SK-N-SH treated with all-trans-retinoic acid at 6 μM for 48 hours (cell line): ENCODE measurements at regions not wholly inside any gene's neighbourhood (a gene's known extent, or its start where the extent isn't known, plus 50 kb on each side); places are given as distances from the start of the nearest gene placed in this dataset.

Source experiments
- ATAC-seq: fragments of 200-7000 bp; cut with Tn5 transposase; 3 replicates; pipeline ENCODE4 v1.9.1; 2020; ENCODE audit warnings: mild to moderate bottlenecking, moderate library complexity
- ARNTL ChIP-seq: fragments of 450-650 bp; formaldehyde crosslinking; IDR thresholded peaks from 2 replicates; pipeline ENCODE4 v1.5.0; 2020; ENCODE audit warnings: low read depth, mild to moderate bottlenecking, moderate library complexity, borderline replicate concordance
- BACH2 ChIP-seq: fragments of 250-450 bp; sonication (Bioruptor Pico); IDR thresholded peaks from 2 replicates; pipeline ENCODE4 v1.9.0; 2021; ENCODE audit warnings: mild to moderate bottlenecking, borderline replicate concordance
- CSDC2 ChIP-seq: fragments of 250-450 bp; sonication (Bioruptor Pico); IDR thresholded peaks from 2 replicates; pipeline ENCODE4 v1.5.0; 2020; ENCODE audit warnings: mild to moderate bottlenecking, moderate library complexity
- ESRRG ChIP-seq: fragments of 250-450 bp; sonication (Bioruptor Pico); IDR thresholded peaks from 2 replicates; pipeline ENCODE4 v1.6.1; 2021; ENCODE audit warnings: mild to moderate bottlenecking
- GLIS3 ChIP-seq: fragments of 250-450 bp; sonication (Bioruptor Pico); IDR thresholded peaks from 2 replicates; pipeline ENCODE4 v1.5.0; 2020; ENCODE audit warnings: mild to moderate bottlenecking, moderate library complexity
- ISL1 ChIP-seq: fragments of 250-450 bp; sonication (Bioruptor Pico); IDR thresholded peaks from 2 replicates; pipeline ENCODE4 v2.1.2; 2022; ENCODE audit warnings: mild to moderate bottlenecking, moderate library complexity
- OSR1 ChIP-seq: fragments of 250-450 bp; sonication (Bioruptor Pico); IDR thresholded peaks from 2 replicates; pipeline ENCODE4 v1.8.0; 2022; ENCODE audit warnings: moderate library complexity, mild to moderate bottlenecking, inconsistent platforms
- PATZ1 ChIP-seq: fragments of 250-450 bp; sonication (Bioruptor Pico); IDR thresholded peaks from 2 replicates; pipeline ENCODE4 v1.8.0; 2020; ENCODE audit warnings: mild to moderate bottlenecking, moderate library complexity, borderline replicate concordance
- PPARA ChIP-seq: fragments of 250-450 bp; sonication (Bioruptor Pico); IDR thresholded peaks from 2 replicates; pipeline ENCODE4 v1.5.0; 2020; ENCODE audit warnings: mild to moderate bottlenecking, borderline replicate concordance
- RARB ChIP-seq: fragments of 250-450 bp; sonication (Bioruptor Pico); IDR thresholded peaks from 2 replicates; pipeline ENCODE4 v1.8.0; 2021; ENCODE audit warnings: mild to moderate bottlenecking, moderate library complexity
- SNAI2 ChIP-seq: fragments of 250-450 bp; sonication (Bioruptor Pico); IDR thresholded peaks from 2 replicates; pipeline ENCODE4 v1.5.0; 2020; ENCODE audit warnings: mild to moderate bottlenecking, moderate library complexity
- TCF4 ChIP-seq: fragments of 250-450 bp; sonication (Bioruptor Pico); IDR thresholded peaks from 2 replicates; pipeline ENCODE4 v1.8.0; 2021; ENCODE audit warnings: mild to moderate bottlenecking, moderate library complexity, borderline replicate concordance
- TOX ChIP-seq: fragments of 250-450 bp; sonication (Bioruptor Pico); IDR thresholded peaks from 2 replicates; pipeline ENCODE4 v1.8.0; 2021; ENCODE audit warnings: mild to moderate bottlenecking, moderate library complexity, borderline replicate concordance
- TSHZ2 ChIP-seq: fragments of 250-450 bp; sonication (Bioruptor Pico); IDR thresholded peaks from 2 replicates; pipeline ENCODE4 v1.5.0; 2020; ENCODE audit warnings: mild to moderate bottlenecking, moderate library complexity
- ZC3H10 ChIP-seq: fragments of 250-450 bp; sonication (Bioruptor Pico); IDR thresholded peaks from 2 replicates; pipeline ENCODE4 v1.5.1; 2021; ENCODE audit warnings: mild to moderate bottlenecking, moderate library complexity
- ZFP3 ChIP-seq: fragments of 250-450 bp; sonication (Bioruptor Pico); IDR thresholded peaks from 2 replicates; pipeline ENCODE4 v1.5.0; 2020; ENCODE audit warnings: mild to moderate bottlenecking, moderate library complexity
- ZFP30 ChIP-seq: fragments of 450-650 bp; formaldehyde crosslinking; IDR thresholded peaks from 2 replicates; pipeline ENCODE4 v1.5.0; 2022; ENCODE audit warnings: mild to moderate bottlenecking, moderate library complexity
- ZNF565 ChIP-seq: fragments of 450-650 bp; formaldehyde crosslinking; conservative IDR thresholded peaks from 2 replicates; pipeline ENCODE4 v1.5.0; 2020; ENCODE audit warnings: low read depth, mild to moderate bottlenecking, moderate library complexity
- ZNF70 ChIP-seq: fragments of 450-650 bp; formaldehyde crosslinking; IDR thresholded peaks from 2 replicates; pipeline ENCODE4 v1.5.0; 2020; ENCODE audit warnings: mild to moderate bottlenecking, moderate library complexity
- ZNF8 ChIP-seq: fragments of 450-650 bp; formaldehyde crosslinking; IDR thresholded peaks from 2 replicates; pipeline ENCODE4 v1.5.0; 2020; ENCODE audit warnings: mild to moderate bottlenecking, moderate library complexity
- TF ChIP-seq, protein P1 (sequence below): fragments of 250-450 bp; sonication (Bioruptor Pico); IDR thresholded peaks from 2 replicates; pipeline ENCODE4 v1.5.1; 2020; ENCODE audit warnings: low read depth, mild to moderate bottlenecking, moderate library complexity
- TF ChIP-seq, protein P2 (sequence below): fragments of 250-450 bp; sonication (Bioruptor Pico); IDR thresholded peaks from 2 replicates; pipeline ENCODE4 v1.5.1; 2021; ENCODE audit warnings: mild to moderate bottlenecking, moderate library complexity

GRCh38 chr4:100936661-100937375 is 410.5 kb downstream of the PPP3CA start:
- TF ChIP-seq ESRRG (CRISPR knock-in tag) (no peak), PATZ1 (CRISPR knock-in tag) (no peak), TOX (CRISPR knock-in tag) (no peak), TCF4 (CRISPR knock-in tag) (no peak), OSR1 (CRISPR knock-in tag) (no peak), ZNF8 (no peak), CSDC2 (CRISPR knock-in tag) (no peak), ZNF565 (CRISPR knock-in tag) (no peak), ZC3H10 (CRISPR knock-in tag) (no peak)
- TF ChIP-seq, protein P1, sequence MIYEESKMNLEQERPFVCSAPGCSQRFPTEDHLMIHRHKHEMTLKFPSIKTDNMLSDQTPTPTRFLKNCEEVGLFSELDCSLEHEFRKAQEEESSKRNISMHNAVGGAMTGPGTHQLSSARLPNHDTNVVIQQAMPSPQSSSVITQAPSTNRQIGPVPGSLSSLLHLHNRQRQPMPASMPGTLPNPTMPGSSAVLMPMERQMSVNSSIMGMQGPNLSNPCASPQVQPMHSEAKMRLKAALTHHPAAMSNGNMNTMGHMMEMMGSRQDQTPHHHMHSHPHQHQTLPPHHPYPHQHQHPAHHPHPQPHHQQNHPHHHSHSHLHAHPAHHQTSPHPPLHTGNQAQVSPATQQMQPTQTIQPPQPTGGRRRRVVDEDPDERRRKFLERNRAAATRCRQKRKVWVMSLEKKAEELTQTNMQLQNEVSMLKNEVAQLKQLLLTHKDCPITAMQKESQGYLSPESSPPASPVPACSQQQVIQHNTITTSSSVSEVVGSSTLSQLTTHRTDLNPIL (CRISPR knock-in tag): no peak
- TF ChIP-seq, all 23 proteins: peak for 0
- peak; percentile 28; the same call in 1 of the 3 replicates for ATAC-seq

GRCh38 chr4:100935090-100935489 is 412.2 kb downstream of the PPP3CA start:
- peak; percentile 82 for ATAC-seq
- TF ChIP-seq TCF4 (CRISPR knock-in tag) (no peak), ARNTL (CRISPR knock-in tag) (no peak), SNAI2 (no peak), GLIS3 (CRISPR knock-in tag) (no peak)
- TF ChIP-seq, protein P1 (CRISPR knock-in tag): no peak

DNA sequence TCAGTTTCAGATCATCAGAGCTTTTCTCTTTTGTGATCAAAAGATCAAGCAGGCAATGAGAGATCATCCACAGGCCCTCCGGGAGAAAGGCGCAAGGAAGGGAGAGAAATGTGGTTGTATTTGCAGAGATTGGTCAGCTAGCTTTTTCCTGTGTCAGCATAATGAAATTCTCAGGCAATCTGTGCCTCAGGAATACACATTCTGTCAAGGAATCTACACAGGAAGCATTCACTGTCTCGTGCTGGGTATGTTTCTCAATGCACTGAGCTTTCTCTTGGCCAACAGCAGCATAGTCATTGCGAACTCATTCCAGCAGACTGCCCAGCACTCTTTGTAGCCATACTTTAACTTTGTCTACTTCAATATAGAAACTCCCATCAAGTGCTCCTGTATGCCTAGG is 413.7 kb downstream of the PPP3CA start:
- no peak for ATAC-seq
- TF ChIP-seq ESRRG (CRISPR knock-in tag): no peak
- no peak for TF ChIP-seq ZC3H10 (CRISPR knock-in tag)
- TF ChIP-seq ZNF565 (CRISPR knock-in tag): no peak
- TF ChIP-seq ZFP3 (CRISPR knock-in tag): no peak
- no peak for TF ChIP-seq BACH2 (CRISPR knock-in tag)
- TF ChIP-seq TCF4 (CRISPR knock-in tag): no peak

GRCh38 chr4:100929758-100930157 is 411.9 kb upstream of the EMCN start:
- ATAC-seq: no peak
- no peak for TF ChIP-seq ZNF565 (CRISPR knock-in tag)
- no peak for TF ChIP-seq ZFP3 (CRISPR knock-in tag)
- TF ChIP-seq, protein P1 (CRISPR knock-in tag): no peak
- TF ChIP-seq ISL1 (CRISPR knock-in tag): no peak
- TF ChIP-seq SNAI2: no peak
- no peak for TF ChIP-seq TSHZ2
- TF ChIP-seq, protein P2, sequence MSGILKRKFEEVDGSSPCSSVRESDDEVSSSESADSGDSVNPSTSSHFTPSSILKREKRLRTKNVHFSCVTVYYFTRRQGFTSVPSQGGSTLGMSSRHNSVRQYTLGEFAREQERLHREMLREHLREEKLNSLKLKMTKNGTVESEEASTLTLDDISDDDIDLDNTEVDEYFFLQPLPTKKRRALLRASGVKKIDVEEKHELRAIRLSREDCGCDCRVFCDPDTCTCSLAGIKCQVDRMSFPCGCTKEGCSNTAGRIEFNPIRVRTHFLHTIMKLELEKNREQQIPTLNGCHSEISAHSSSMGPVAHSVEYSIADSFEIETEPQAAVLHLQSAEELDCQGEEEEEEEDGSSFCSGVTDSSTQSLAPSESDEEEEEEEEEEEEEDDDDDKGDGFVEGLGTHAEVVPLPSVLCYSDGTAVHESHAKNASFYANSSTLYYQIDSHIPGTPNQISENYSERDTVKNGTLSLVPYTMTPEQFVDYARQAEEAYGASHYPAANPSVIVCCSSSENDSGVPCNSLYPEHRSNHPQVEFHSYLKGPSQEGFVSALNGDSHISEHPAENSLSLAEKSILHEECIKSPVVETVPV (CRISPR knock-in tag): no peak
- TF ChIP-seq ZNF8: no peak
- TF ChIP-seq GLIS3 (CRISPR knock-in tag): no peak
- TF ChIP-seq BACH2 (CRISPR knock-in tag): no peak
- no peak for TF ChIP-seq PPARA (CRISPR knock-in tag)
- TF ChIP-seq CSDC2 (CRISPR knock-in tag): no peak
- no peak for TF ChIP-seq RARB (CRISPR knock-in tag)
- TF ChIP-seq ZNF70: no peak
- no peak for TF ChIP-seq ESRRG (CRISPR knock-in tag)
- no peak for TF ChIP-seq PATZ1 (CRISPR knock-in tag)
- TF ChIP-seq ARNTL (CRISPR knock-in tag): no peak
- TF ChIP-seq TCF4 (CRISPR knock-in tag): no peak
- no peak for TF ChIP-seq ZC3H10 (CRISPR knock-in tag)
- no peak for TF ChIP-seq ZFP30
